ENCODE measurements at regions not wholly inside any gene's neighbourhood (a gene's known extent, or its start where the extent isn't known, plus 50 kb on each side); places are given as distances from the start of the nearest gene placed in this dataset.

- no peak for DNase-seq (ENCODE audit: low read depth in 4 of 6, low spot score in 6 of 6)
- Histone ChIP-seq H3K4me1 (ENCODE audit: control insufficient read depth, insufficient read depth, low read length) (no peaks in the 10 kb centered on the region), H3K27ac (ENCODE audit: low read depth, low read length) (no peak overlapping the region), H3K4me3 (ENCODE audit: low read depth, low read length) (no peak overlapping the region), H3K9me3 (ENCODE audit: control insufficient read depth, insufficient read depth, low read length) (no peaks in the 10 kb centered on the region), H3K36me3 (ENCODE audit: control insufficient read depth, insufficient read depth, low read length) (no peaks in the 10 kb centered on the region), H3K27me3 (ENCODE audit: control insufficient read depth, insufficient read depth, low read length) (no peaks in the 10 kb centered on the region)
- WGBS (ENCODE audit: insufficient coverage): 86% methylated on average over 1 of the region's 1 CpG
Measured at GRCh38 chr3:41137686-41138111, 61.6 kb upstream of the CTNNB1 start.

GRCh38 chr3:41138146-41138545, 61.2 kb upstream of the CTNNB1 start:
- WGBS (ENCODE audit: insufficient coverage): 90% methylated on average over 2 of the region's 3 CpGs
- no peaks in the 10 kb centered on the region for H3K27me3 ChIP-seq (ENCODE audit: control insufficient read depth, insufficient read depth, low read length)

GRCh38 chr3:41138601-41139000, 60.7 kb upstream of the CTNNB1 start:
- no CpG with 5 or more reads among the region's 3 CpGs for WGBS (ENCODE audit: insufficient coverage)
- no peak for DNase-seq (ENCODE audit: low read depth in 4 of 6, low spot score in 6 of 6)
- H3K4me3 ChIP-seq (ENCODE audit: low read depth, low read length): no peak overlapping the region
- H3K27ac ChIP-seq (ENCODE audit: low read depth, low read length): no peak overlapping the region
- no peaks in the 10 kb centered on the region for H3K36me3 ChIP-seq (ENCODE audit: control insufficient read depth, insufficient read depth, low read length)
- H3K27me3 ChIP-seq (ENCODE audit: control insufficient read depth, insufficient read depth, low read length): no peaks in the 10 kb centered on the region
- H3K4me1 ChIP-seq (ENCODE audit: control insufficient read depth, insufficient read depth, low read length): no peaks in the 10 kb centered on the region
- no peaks in the 10 kb centered on the region for H3K9me3 ChIP-seq (ENCODE audit: control insufficient read depth, insufficient read depth, low read length)

More at GRCh38 chr3:41138146-41138545, 61.2 kb upstream of the CTNNB1 start:
- no peak overlapping the region for H3K27ac ChIP-seq (ENCODE audit: low read depth, low read length)
- H3K36me3 ChIP-seq (ENCODE audit: control insufficient read depth, insufficient read depth, low read length): no peaks in the 10 kb centered on the region
- DNase-seq (ENCODE audit: low read depth in 4 of 6, low spot score in 6 of 6): peak in 1 of 6 donors; percentile 46
- H3K9me3 ChIP-seq (ENCODE audit: control insufficient read depth, insufficient read depth, low read length): no peaks in the 10 kb centered on the region
- H3K4me3 ChIP-seq (ENCODE audit: low read depth, low read length): no peak overlapping the region
- no peaks in the 10 kb centered on the region for H3K4me1 ChIP-seq (ENCODE audit: control insufficient read depth, insufficient read depth, low read length)

- 84% methylated on average over 3 of the region's 3 CpGs for WGBS (ENCODE audit: insufficient coverage)
Measured at GRCh38 chr3:41140242-41140641, 59.1 kb upstream of the CTNNB1 start.

GRCh38 chr3:41141433-41142167, 57.7 kb upstream of the CTNNB1 start:
- H3K4me3 ChIP-seq (ENCODE audit: low read depth, low read length): no peak overlapping the region
- no peaks in the 10 kb centered on the region for H3K36me3 ChIP-seq (ENCODE audit: control insufficient read depth, insufficient read depth, low read length)
- 44% methylated on average over 3 of the region's 7 CpGs for WGBS (ENCODE audit: insufficient coverage)
- H3K27me3 ChIP-seq (ENCODE audit: control insufficient read depth, insufficient read depth, low read length): no peaks in the 10 kb centered on the region
- peak in 2 of 6 donors; percentile 33 to 51 for DNase-seq (ENCODE audit: low read depth in 4 of 6, low spot score in 6 of 6)
- H3K4me1 ChIP-seq (ENCODE audit: control insufficient read depth, insufficient read depth, low read length): no peaks in the 10 kb centered on the region
- H3K27ac ChIP-seq (ENCODE audit: low read depth, low read length): no peak overlapping the region
- no peaks in the 10 kb centered on the region for H3K9me3 ChIP-seq (ENCODE audit: control insufficient read depth, insufficient read depth, low read length)

More at GRCh38 chr3:41140242-41140641, 59.1 kb upstream of the CTNNB1 start:
- H3K36me3 ChIP-seq (ENCODE audit: control insufficient read depth, insufficient read depth, low read length): no peaks in the 10 kb centered on the region
- no peak overlapping the region for H3K27ac ChIP-seq (ENCODE audit: low read depth, low read length)
- no peaks in the 10 kb centered on the region for H3K9me3 ChIP-seq (ENCODE audit: control insufficient read depth, insufficient read depth, low read length)
- no peaks in the 10 kb centered on the region for H3K4me1 ChIP-seq (ENCODE audit: control insufficient read depth, insufficient read depth, low read length)
- no peak for DNase-seq (ENCODE audit: low read depth in 4 of 6, low spot score in 6 of 6)
- H3K4me3 ChIP-seq (ENCODE audit: low read depth, low read length): no peak overlapping the region
- no peaks in the 10 kb centered on the region for H3K27me3 ChIP-seq (ENCODE audit: control insufficient read depth, insufficient read depth, low read length)

GRCh38 chr3:41143421-41144031, 55.8 kb upstream of the CTNNB1 start:
- Histone ChIP-seq H3K27me3 (ENCODE audit: control insufficient read depth, insufficient read depth, low read length) (no peaks in the 10 kb centered on the region), H3K4me3 (ENCODE audit: low read depth, low read length) (no peak overlapping the region), H3K4me1 (ENCODE audit: control insufficient read depth, insufficient read depth, low read length) (no peaks in the 10 kb centered on the region), H3K9me3 (ENCODE audit: control insufficient read depth, insufficient read depth, low read length) (no peaks in the 10 kb centered on the region), H3K36me3 (ENCODE audit: control insufficient read depth, insufficient read depth, low read length) (no peaks in the 10 kb centered on the region), H3K27ac (ENCODE audit: low read depth, low read length) (no peak overlapping the region)
- no CpG with 5 or more reads among the region's 3 CpGs for whole genome bisulfite sequencing (ENCODE audit: insufficient coverage)
- peak in 1 of 6 donors; percentile 68 for DNase-seq (ENCODE audit: low read depth in 4 of 6, low spot score in 6 of 6)

GRCh38 chr3:41144631-41145030, 54.7 kb upstream of the CTNNB1 start:
- Histone ChIP-seq H3K4me3 (ENCODE audit: low read depth, low read length) (no peak overlapping the region), H3K36me3 (ENCODE audit: control insufficient read depth, insufficient read depth, low read length) (no peaks in the 10 kb centered on the region), H3K9me3 (ENCODE audit: control insufficient read depth, insufficient read depth, low read length) (no peaks in the 10 kb centered on the region), H3K27me3 (ENCODE audit: control insufficient read depth, insufficient read depth, low read length) (no peaks in the 10 kb centered on the region), H3K4me1 (ENCODE audit: control insufficient read depth, insufficient read depth, low read length) (no peaks in the 10 kb centered on the region), H3K27ac (ENCODE audit: low read depth, low read length) (no peak overlapping the region)
- 80% methylated on average over 1 of the region's 1 CpG for WGBS (ENCODE audit: insufficient coverage)
- DNase-seq (ENCODE audit: low read depth in 4 of 6, low spot score in 6 of 6): no peak

GRCh38 chr3:41148478-41148877, 50.8 kb upstream of the CTNNB1 start:
- Histone ChIP-seq H3K27ac (ENCODE audit: low read depth, low read length) (no peak overlapping the region), H3K4me3 (ENCODE audit: low read depth, low read length) (no peak overlapping the region), H3K36me3 (ENCODE audit: control insufficient read depth, insufficient read depth, low read length) (no peaks in the 10 kb centered on the region), H3K4me1 (ENCODE audit: control insufficient read depth, insufficient read depth, low read length) (no peaks in the 10 kb centered on the region), H3K9me3 (ENCODE audit: control insufficient read depth, insufficient read depth, low read length) (no peaks in the 10 kb centered on the region), H3K27me3 (ENCODE audit: control insufficient read depth, insufficient read depth, low read length) (no peaks in the 10 kb centered on the region)
- peak in 1 of 6 donors; percentile 51 for DNase-seq (ENCODE audit: low read depth in 4 of 6, low spot score in 6 of 6)
- WGBS (ENCODE audit: insufficient coverage): 20% methylated on average over 1 of the region's 2 CpGs

GRCh38 chr3:41148901-41149300, 50.4 kb upstream of the CTNNB1 start:
- H3K4me1 ChIP-seq (ENCODE audit: control insufficient read depth, insufficient read depth, low read length): no peaks in the 10 kb centered on the region
- H3K27ac ChIP-seq (ENCODE audit: low read depth, low read length): no peak overlapping the region
- no peaks in the 10 kb centered on the region for H3K27me3 ChIP-seq (ENCODE audit: control insufficient read depth, insufficient read depth, low read length)
- H3K4me3 ChIP-seq (ENCODE audit: low read depth, low read length): no peak overlapping the region
- no peaks in the 10 kb centered on the region for H3K9me3 ChIP-seq (ENCODE audit: control insufficient read depth, insufficient read depth, low read length)
- WGBS (ENCODE audit: insufficient coverage): 50% methylated on average over 1 of the region's 4 CpGs
- DNase-seq (ENCODE audit: low read depth in 4 of 6, low spot score in 6 of 6): no peak
- H3K36me3 ChIP-seq (ENCODE audit: control insufficient read depth, insufficient read depth, low read length): no peaks in the 10 kb centered on the region

Data from spinal cord (tissue), 9 donors.